H1 (cell line): ENCODE measurements at regions not wholly inside any gene's neighbourhood (a gene's known extent, or its start where the extent isn't known, plus 50 kb on each side); places are given as distances from the start of the nearest gene placed in this dataset.

Source experiments
- HDAC2 ChIP-seq, 2 experiments: fragments of 300-600 bp in 1 of 2; sonication (generic) in 1 of 2; IDR thresholded peaks; 2 replicates each; pipeline ENCODE4 v1.6.1; 2011 to 2012; ENCODE audit warnings: low read depth in 2 of 2, low read length in 2 of 2, mild to moderate bottlenecking in 2 of 2, moderate library complexity in 2 of 2, borderline replicate concordance in 1 of 2, inconsistent platforms in 1 of 2
- RAD21 ChIP-seq, 2 experiments: IDR thresholded peaks in 1 of 2; conservative IDR thresholded peaks in 1 of 2; 2 replicates each; pipeline ENCODE4 v1.6.1; 2011; ENCODE audit warnings: low read depth in 2 of 2, low read length in 2 of 2, improper control_type of control experiment in 1 of 2, inconsistent platforms in 1 of 2, mild to moderate bottlenecking in 1 of 2, moderate library complexity in 1 of 2
- RNF2 ChIP-seq: fragments of 200-900, 300-1000 bp; sonication (generic); IDR thresholded peaks from 2 replicates; pipeline ENCODE4 v1.7.1; 2016; ENCODE audit warnings: borderline replicate concordance, low read depth, mild to moderate bottlenecking, antibody characterized with exemption, low read length; ENCODE audit not compliant: poor library complexity, severe bottlenecking; ENCODE audit errors: missing control alignments

DNA sequence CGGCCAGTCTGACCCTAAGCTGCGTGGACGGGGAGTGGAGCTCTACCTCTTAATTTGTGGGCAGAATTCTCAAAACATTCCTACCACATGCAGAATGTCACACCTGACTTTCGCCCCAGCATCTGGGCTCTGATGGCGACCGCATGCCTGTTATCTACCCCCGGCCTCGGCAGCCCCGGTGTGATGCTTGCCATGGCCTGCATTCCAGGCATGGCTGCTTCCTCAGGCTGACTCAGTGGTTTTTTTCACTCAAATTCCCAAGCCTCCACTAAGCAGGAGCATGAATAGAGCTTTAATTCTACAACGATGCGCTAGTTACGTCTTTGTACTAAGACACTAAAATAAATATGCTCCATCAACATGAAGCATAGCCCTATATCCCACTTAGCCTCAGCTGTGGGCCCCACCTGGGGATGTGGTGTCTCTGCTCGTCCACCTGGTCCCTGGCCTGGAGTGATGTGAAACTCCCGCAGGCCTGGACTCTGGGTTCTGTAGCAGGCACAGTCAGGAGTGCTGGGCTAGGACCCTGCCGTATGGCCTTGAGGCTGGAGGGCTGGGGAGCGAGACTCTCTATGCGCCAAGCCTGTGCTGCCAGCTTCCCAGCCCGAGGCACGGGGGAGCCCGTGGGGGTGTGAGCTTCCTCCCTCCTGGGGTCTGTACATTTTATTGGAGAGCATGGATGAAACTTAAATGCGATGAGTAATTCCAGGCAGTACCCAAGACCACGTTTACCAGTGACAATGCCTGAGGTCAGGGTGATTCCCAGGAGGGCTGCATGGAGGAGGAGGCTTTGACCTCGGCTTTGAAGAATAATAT, 153.2 kb downstream of the CTTN start (continued):
- no peak for TF ChIP-seq RNF2
- TF ChIP-seq RAD21 (IDR thresholded peaks at IDR 0.05 in 1 of 2, conservative IDR thresholded peaks at IDR 0.05 in 1 of 2; ENCODE audit: low read depth in 2 of 2, low read length in 2 of 2): no peak
- no peak for TF ChIP-seq HDAC2 (IDR thresholded peaks at IDR 0.05; ENCODE audit: borderline replicate concordance in 1 of 2, low read depth in 2 of 2, low read length in 2 of 2)
